Central memory CD4-positive, alpha-beta T cell (primary cell): ENCODE measurements at regions not wholly inside any gene's neighbourhood (a gene's known extent, or its start where the extent isn't known, plus 50 kb on each side); places are given as distances from the start of the nearest gene placed in this dataset.
"Not testable (repeated sequence)": the region's sequence is repeated elsewhere in the genome, so short reads cannot be mapped to it uniquely, and the experiment has no call there.

ENCODE experiments used
- DNase-seq: peaks from one replicate; pipeline ENCODE4 v3.0.0; 2022

DNA sequence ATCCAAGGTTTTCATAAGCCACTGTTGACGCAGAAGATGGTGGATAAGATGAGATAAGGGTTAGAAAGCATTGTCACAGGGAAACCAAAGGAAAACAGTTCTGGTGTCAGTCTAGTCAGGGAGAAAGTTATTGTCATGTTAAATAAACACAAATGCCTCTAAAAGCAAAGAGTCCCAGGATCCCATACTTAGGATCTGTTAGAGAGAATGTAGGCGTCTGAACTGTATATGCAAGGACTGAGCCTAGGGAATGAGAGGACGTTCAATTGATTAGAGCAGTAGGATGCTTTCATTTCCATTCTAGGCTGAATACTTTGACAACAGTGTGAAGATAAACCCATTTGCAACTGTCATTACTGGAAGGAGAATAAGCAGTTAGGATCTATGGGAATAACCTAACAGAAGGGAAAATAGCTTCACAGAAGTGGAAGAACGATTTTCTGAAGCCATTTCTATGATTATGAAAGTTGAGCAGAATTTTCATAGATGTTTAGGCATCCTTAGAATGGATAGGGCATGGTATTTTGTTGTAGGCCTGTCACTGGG lies 1149.1 kb upstream of the CDH8 start:
- DNase-seq, result no peak

- no peak for DNase-seq
These were observed 1147.5 kb upstream of the CDH8 start for GRCh38 chr16:63183743-63184142.

- DNase-seq, result no peak
These were observed 1139.1 kb upstream of the CDH8 start for GRCh38 chr16:63175313-63175712.

GRCh38 chr16:63174801-63175200 lies 1138.6 kb upstream of the CDH8 start:
- no peak for DNase-seq

DNA sequence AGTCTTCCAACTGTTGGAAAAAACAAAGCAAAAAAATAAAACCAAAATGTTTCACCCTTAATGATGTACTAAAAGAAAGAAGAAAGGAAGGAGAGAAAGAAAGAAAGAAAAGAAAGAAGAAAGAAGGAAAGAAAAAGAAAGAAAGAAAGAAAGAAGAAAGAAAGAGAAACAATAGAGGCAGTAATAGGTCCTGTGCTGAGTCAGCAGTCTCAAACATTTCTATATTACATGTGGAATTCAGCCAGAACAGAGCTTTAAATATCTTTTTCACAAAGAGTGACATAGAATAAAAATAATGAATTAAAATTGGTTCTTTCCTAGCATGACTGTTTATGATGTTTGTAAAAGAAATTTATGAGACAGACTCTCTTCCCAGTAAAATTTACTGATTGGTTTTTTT lies 1135.3 kb upstream of the CDH8 start:
- no peak for DNase-seq

- DNase-seq, result no peak
These were observed 1132.9 kb upstream of the CDH8 start for GRCh38 chr16:63169100-63169499.

DNA sequence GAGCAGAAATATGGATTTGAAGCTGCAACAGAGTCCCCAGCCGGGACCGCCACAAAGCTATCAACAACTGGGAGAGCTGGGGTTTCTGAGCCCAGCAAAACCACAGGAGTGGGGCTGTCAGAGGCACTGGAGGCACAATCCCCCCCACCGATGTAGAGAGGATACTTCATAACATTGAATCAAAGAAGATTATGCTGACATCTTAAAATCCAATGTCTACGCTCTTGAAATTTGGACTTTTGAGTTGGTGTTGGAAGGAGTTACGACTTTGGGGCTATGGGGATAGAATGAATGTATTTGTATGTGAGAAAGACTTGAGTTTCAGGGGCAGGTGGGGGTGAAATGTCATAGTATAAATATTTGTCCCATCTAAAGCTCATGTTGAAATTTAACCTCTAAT lies 1121.6 kb upstream of the CDH8 start:
- no peak for DNase-seq

DNA sequence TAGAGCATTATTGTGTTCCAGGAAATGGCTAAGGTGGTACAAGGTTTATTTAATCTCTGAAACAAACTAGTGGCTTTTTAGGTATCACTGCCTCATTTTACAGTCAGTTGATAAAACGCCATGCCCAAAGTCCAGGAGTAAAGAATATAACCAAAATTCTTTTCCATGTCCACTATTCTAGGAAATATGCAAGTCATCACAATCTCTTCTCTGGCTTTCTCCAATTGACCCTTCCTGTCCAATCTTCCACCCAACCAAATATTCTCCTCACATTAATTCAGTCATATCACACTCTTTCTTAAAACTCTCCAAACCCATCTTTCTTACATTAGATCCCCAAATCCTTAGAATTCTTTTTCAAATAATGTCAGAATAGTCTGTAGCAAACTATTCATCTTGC lies 1110.0 kb upstream of the CDH8 start:
- DNase-seq, result no peak

GRCh38 chr16:63145411-63145810 lies 1109.2 kb upstream of the CDH8 start:
- DNase-seq, result no peak

GRCh38 chr16:63135069-63135468 lies 1098.8 kb upstream of the CDH8 start:
- no peak for DNase-seq

- DNase-seq, result no peak
These were observed 1095.3 kb upstream of the CDH8 start for GRCh38 chr16:63131503-63131902.

DNA sequence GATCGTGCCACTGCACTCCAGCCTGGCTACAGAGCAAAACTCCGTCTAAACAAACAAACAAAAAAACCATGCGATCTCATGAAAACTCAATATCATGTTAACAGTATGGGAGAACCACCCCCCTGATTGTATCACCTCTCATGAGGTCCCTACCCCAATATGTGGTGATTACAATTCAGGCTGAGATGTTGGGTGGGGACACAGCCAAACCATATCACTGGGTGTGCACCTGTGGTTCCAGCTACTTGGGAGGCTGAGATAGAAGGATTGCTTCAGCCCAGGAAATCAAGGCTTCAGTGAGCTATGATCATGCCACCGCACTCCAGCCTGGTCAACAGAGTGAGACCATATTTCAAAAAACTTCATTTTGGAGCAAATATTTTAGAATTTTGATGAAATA lies 1094.7 kb upstream of the CDH8 start:
- DNase-seq, result no peak

DNA sequence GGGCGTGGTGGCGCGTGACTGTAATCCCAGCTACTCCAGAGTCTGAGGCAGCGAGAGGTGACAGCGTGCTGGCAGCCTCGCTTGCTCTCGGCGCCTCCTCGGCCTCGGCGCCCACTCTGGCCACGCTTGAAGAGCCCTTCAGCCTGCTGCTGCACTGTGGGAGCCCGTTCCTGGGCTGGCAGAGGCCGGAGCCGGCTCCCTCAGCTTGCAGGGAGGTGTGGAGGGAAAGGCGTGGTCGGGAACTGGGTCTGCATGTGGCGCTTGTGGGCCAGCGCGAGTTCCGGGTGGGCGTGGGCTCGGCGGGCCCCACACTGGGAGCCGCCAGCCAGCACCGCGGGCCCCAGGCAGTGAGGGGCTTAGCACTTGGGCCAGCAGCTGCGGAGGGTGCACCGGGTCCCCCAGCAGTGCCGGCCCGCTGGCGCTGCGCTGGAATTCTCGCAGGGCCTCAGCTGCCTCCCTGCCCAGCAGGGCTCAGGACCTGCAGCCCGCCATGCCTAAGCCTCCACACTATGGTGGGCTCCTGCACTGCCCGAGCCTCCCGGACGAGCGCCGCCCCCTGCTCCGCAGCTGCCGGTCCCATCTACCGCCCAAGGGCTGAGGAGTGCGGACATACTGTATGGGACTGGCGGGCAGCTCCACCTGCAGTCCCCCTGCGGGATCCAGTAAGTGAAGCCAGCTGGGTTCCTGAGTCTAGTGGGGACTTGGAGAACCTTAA lies 1093.3 kb upstream of the CDH8 start:
- no peak for DNase-seq

- not testable (repeated sequence) for DNase-seq
These were observed 1083.7 kb upstream of the CDH8 start for GRCh38 chr16:63119905-63120304.

GRCh38 chr16:63100082-63100481 lies 1063.8 kb upstream of the CDH8 start:
- no peak for DNase-seq

GRCh38 chr16:63096857-63097256 lies 1060.6 kb upstream of the CDH8 start:
- no peak for DNase-seq

GRCh38 chr16:63092736-63093135 lies 1056.5 kb upstream of the CDH8 start:
- DNase-seq, result no peak

DNA sequence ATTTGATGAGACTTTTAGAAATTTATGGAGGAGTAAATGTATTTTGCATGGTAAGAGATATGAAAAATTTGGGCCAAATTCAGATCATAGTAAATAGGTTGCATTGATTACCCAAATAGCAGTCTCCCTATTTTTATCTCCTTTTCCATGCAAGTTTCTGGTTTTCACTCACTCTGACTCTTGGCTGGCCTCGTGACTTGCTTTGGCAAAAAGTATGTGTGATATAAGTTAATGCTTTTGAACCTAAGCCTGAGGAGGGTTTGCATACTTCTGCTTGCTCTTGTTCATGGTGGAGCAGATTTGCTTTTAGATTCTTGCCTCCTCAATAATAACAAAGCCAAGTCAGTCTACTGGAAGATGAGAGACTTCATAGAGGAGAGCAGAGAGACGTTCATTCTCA lies 1045.9 kb upstream of the CDH8 start:
- no peak for DNase-seq

DNA sequence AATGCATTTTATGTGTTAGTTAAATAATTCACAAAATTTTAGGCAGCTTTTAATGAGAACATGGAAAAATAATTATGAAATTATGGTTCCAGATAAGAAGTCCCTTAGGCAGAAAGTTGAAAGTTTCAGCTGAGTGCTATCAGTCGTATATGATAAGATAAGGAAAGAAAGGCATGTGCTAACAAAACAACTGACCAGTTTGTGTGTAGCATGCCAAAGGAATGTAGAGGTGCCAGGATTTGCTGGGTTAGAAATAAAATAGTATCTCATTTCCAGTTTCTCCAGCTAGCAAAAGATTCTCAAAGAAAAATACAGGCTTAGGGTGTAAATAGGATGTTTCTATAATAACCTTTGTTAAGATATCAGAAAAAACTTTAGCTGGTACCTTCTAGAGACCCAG lies 1044.5 kb upstream of the CDH8 start:
- DNase-seq, result no peak

- DNase-seq, result no peak
These were observed 1032.8 kb upstream of the CDH8 start for GRCh38 chr16:63069047-63069446.

- no peak for DNase-seq
These were observed 1030.9 kb upstream of the CDH8 start for GRCh38 chr16:63067141-63067540.

GRCh38 chr16:63066552-63066951 lies 1030.3 kb upstream of the CDH8 start:
- DNase-seq, result no peak

DNA sequence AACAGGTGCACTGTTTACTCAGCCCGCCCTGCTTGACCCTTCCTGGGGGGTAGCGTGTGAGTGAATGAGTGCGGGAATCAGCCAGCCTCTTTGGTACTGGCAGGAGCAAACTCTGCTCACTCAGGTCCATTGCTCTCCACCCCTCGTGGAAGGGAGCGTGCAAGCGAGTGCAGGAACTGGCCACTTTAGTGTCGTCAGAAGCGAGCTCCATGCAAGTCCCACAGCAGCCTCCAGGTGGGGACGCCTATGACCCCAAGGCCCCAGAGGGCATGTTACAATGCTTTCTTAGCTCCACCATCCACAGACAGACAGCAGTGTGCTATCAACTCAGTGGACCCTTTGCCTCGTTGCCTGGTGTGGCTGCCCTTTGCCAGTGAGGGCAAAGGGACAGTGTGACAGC lies 1025.1 kb upstream of the CDH8 start:
- DNase-seq, result no peak

GRCh38 chr16:63059676-63060075 lies 1023.4 kb upstream of the CDH8 start:
- DNase-seq, result no peak

GRCh38 chr16:63057341-63057740 lies 1021.1 kb upstream of the CDH8 start:
- no peak for DNase-seq
